OCI-LY1 (cell line): ENCODE measurements at regions not wholly inside any gene's neighbourhood (a gene's known extent, or its start where the extent isn't known, plus 50 kb on each side); places are given as distances from the start of the nearest gene placed in this dataset.

ENCODE experiments used
- H2AFZ ChIP-seq: fragments of 200-600 bp; sonication (generic), shearing (Covaris generic); 2 replicates; pipeline ENCODE4 v1.6.0; 2014; ENCODE audit warnings: antibody characterized with exemption, mild to moderate bottlenecking, low read length
- H3F3A ChIP-seq: fragments of 200-600 bp; sonication (generic), shearing (Covaris generic); 2 replicates; pipeline ENCODE4 v1.6.0; 2014; ENCODE audit warnings: mild to moderate bottlenecking, antibody characterized with exemption, low read length, moderate library complexity; ENCODE audit not compliant: insufficient read depth
- H3K27ac ChIP-seq: fragments of 200-600 bp; sonication (generic); 2 replicates; pipeline ENCODE4 v1.5.1; 2014; ENCODE audit warnings: low read length, mixed run types, mild to moderate bottlenecking, low read depth; ENCODE audit not compliant: poor library complexity, severe bottlenecking
- H3K27me3 ChIP-seq: fragments of 200-600 bp; sonication (generic); 2 replicates; pipeline ENCODE4 v1.6.0; 2014; ENCODE audit warnings: antibody characterized with exemption, mild to moderate bottlenecking, low read length, moderate library complexity; ENCODE audit not compliant: insufficient read depth
- H3K36me3 ChIP-seq: fragments of 200-600 bp; sonication (generic); 2 replicates; pipeline ENCODE4 v1.6.1; 2014; ENCODE audit warnings: mild to moderate bottlenecking, antibody characterized with exemption, low read length, moderate library complexity, mixed read lengths; ENCODE audit not compliant: insufficient read depth
- H3K4me1 ChIP-seq: fragments of 200-600 bp; sonication (generic); 2 replicates; pipeline ENCODE4 v1.5.1; 2014; ENCODE audit warnings: mild to moderate bottlenecking, low read length, moderate library complexity; ENCODE audit not compliant: insufficient read depth, severe bottlenecking
- H3K4me2 ChIP-seq: fragments of 200-600 bp; sonication (generic), shearing (Covaris generic); 2 replicates; pipeline ENCODE4 v1.6.1; 2014; ENCODE audit warnings: low read length
- H3K4me3 ChIP-seq: fragments of 200-600 bp; sonication (generic); 2 replicates; pipeline ENCODE4 v1.5.1; 2014; ENCODE audit warnings: low read length, low read depth, mild to moderate bottlenecking, mixed read lengths; ENCODE audit not compliant: poor library complexity, severe bottlenecking
- H3K79me2 ChIP-seq: fragments of 200-600 bp; shearing (Covaris generic); 2 replicates; pipeline ENCODE4 v1.6.1; 2016; ENCODE audit warnings: mixed run types, low read length, mixed read lengths; ENCODE audit not compliant: insufficient read depth
- H3K9ac ChIP-seq: fragments of 200-600 bp; sonication (generic), shearing (Covaris generic); 2 replicates; pipeline ENCODE4 v1.6.1; 2014; ENCODE audit warnings: mild to moderate bottlenecking, low read length, mixed read lengths
- H3K9me2 ChIP-seq: fragments of 200-600 bp; sonication (generic), shearing (Covaris generic); 2 replicates; pipeline ENCODE4 v1.6.1; 2014; ENCODE audit warnings: low read depth, mild to moderate bottlenecking, low read length, mixed read lengths
- H3K9me3 ChIP-seq: fragments of 200-600 bp; shearing (Covaris generic); 2 replicates; pipeline ENCODE4 v1.6.1; 2014; ENCODE audit warnings: low read length, mixed read lengths
- H4K20me1 ChIP-seq: fragments of 200-600 bp; sonication (generic), shearing (Covaris generic); 2 replicates; pipeline ENCODE4 v1.6.0; 2016; ENCODE audit warnings: mild to moderate bottlenecking, low read length; ENCODE audit not compliant: insufficient read depth
- EZH2 ChIP-seq: fragments of 200-600 bp; sonication (generic), shearing (Covaris generic); IDR thresholded peaks from 2 replicates; pipeline ENCODE4 v1.8.0; 2017; ENCODE audit warnings: borderline replicate concordance, mixed run types, mild to moderate bottlenecking, antibody characterized with exemption, low read length, moderate library complexity, mixed read lengths
- TF ChIP-seq, protein P1 (sequence below): fragments of 200-600 bp; sonication (generic), shearing (Covaris generic); IDR thresholded peaks from 2 replicates; pipeline ENCODE4 v1.5.1; 2017; ENCODE audit warnings: mild to moderate bottlenecking, antibody characterized with exemption, low read length, moderate library complexity, mixed read lengths

DNA sequence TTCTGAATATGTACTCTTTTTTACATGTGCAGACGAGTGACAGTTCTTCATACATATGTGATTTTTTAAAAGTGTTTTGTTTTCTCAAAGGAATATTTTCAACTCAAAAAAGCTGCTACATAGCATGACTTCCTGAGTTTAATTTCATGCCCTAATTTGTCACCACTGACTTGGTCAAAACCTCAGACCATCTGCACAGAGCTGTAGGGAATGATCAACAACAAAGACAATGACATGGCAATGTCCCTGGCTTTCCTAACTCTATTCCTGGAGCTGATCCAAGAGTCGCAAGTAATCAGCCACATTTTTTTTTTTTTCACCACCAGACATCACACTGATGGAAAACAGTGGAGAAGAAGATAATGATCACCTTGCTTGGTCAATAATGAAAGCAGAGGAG, 97.7 kb downstream of the TMA16 start:
- H3K9me3 ChIP-seq, result 0 out of 2 replicates have a peak, but pooled peaks cover 4% of the 10 kb centered on the region
- H3K79me2 ChIP-seq, result no peaks in the 10 kb centered on the region
- H3K4me3 ChIP-seq, result peak overlapping the region; percentile 5
- no peaks in the 10 kb centered on the region for H3K27me3 ChIP-seq
- no peaks in the 10 kb centered on the region for H3K36me3 ChIP-seq
- H2AFZ ChIP-seq, result no peak overlapping the region
- peak overlapping the region; percentile 93 for H3K27ac ChIP-seq
- no peaks in the 10 kb centered on the region for H3F3A ChIP-seq
- H3K9ac ChIP-seq, result peak overlapping the region; percentile 1; the same call in 1 of the 2 replicates
- TF ChIP-seq, protein P1, sequence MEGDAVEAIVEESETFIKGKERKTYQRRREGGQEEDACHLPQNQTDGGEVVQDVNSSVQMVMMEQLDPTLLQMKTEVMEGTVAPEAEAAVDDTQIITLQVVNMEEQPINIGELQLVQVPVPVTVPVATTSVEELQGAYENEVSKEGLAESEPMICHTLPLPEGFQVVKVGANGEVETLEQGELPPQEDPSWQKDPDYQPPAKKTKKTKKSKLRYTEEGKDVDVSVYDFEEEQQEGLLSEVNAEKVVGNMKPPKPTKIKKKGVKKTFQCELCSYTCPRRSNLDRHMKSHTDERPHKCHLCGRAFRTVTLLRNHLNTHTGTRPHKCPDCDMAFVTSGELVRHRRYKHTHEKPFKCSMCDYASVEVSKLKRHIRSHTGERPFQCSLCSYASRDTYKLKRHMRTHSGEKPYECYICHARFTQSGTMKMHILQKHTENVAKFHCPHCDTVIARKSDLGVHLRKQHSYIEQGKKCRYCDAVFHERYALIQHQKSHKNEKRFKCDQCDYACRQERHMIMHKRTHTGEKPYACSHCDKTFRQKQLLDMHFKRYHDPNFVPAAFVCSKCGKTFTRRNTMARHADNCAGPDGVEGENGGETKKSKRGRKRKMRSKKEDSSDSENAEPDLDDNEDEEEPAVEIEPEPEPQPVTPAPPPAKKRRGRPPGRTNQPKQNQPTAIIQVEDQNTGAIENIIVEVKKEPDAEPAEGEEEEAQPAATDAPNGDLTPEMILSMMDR, result no peak
- no peak for TF ChIP-seq EZH2
- H4K20me1 ChIP-seq, result no peaks in the 10 kb centered on the region
- no peaks in the 10 kb centered on the region for H3K9me2 ChIP-seq
- peaks cover 58% of the 10 kb centered on the region for H3K4me1 ChIP-seq
- peak overlapping the region; percentile 38 for H3K4me2 ChIP-seq

DNA sequence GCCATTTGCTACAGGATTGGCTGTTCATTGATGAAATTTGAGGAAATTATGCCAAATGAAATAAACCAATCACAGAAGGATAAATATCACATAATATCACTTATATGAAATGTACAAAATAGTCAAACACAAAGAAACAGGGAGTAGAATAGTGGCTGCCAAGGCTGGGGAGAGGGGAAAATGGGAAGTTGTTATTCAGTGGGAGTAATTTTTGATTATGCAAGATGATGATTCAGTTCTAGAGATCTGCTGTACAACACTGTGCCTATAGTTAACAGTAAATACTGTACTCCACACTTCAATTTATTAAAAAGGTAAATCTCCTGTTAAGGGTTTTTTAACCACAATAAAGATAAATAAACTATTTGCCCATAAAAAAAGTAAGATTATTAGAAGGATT, 101.1 kb downstream of the TMA16 start:
- no peak overlapping the region for H3K9ac ChIP-seq
- no peak overlapping the region for H3K4me3 ChIP-seq
- TF ChIP-seq, protein P1, result no peak
- TF ChIP-seq EZH2, result no peak
- H3K36me3 ChIP-seq, result no peaks in the 10 kb centered on the region
- no peaks in the 10 kb centered on the region for H3K9me2 ChIP-seq
- H3K4me2 ChIP-seq, result no peak overlapping the region
- H3K79me2 ChIP-seq, result no peaks in the 10 kb centered on the region
- H4K20me1 ChIP-seq, result no peaks in the 10 kb centered on the region
- no peaks in the 10 kb centered on the region for H3K9me3 ChIP-seq
- H3K27me3 ChIP-seq, result no peaks in the 10 kb centered on the region
- H3F3A ChIP-seq, result no peaks in the 10 kb centered on the region
- no peak overlapping the region for H2AFZ ChIP-seq
- peaks cover 53% of the 10 kb centered on the region for H3K4me1 ChIP-seq
- H3K27ac ChIP-seq, result no peak overlapping the region

DNA sequence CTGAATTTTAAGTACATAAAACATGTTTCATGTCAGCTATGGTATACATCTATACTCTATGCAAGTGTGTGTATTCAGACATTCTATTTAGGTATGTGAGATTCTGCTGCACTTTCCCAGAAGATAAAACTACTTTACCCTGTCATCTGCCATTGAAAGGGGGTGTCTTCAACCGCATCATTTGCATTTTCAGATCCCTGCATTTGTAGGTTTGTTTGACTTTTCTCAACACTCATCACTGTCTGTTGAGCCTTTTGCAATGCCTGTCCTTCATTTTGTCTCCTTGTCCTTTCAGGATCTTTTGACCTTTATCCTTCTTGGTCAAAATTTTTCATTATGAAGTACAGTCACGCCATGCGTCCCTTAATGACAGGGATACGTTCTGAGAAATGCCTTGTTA, 103.5 kb downstream of the TMA16 start:
- H3K9ac ChIP-seq, result no peak overlapping the region
- no peaks in the 10 kb centered on the region for H3K36me3 ChIP-seq
- no peaks in the 10 kb centered on the region for H3K9me3 ChIP-seq
- H3F3A ChIP-seq, result no peaks in the 10 kb centered on the region
- no peaks in the 10 kb centered on the region for H3K27me3 ChIP-seq
- H3K4me1 ChIP-seq, result peaks cover 53% of the 10 kb centered on the region
- peak overlapping the region; percentile 30; the same call in 1 of the 2 replicates for H3K4me2 ChIP-seq
- H3K79me2 ChIP-seq, result no peaks in the 10 kb centered on the region
- no peaks in the 10 kb centered on the region for H4K20me1 ChIP-seq
- H3K9me2 ChIP-seq, result no peaks in the 10 kb centered on the region
- TF ChIP-seq, protein P1, result no peak
- TF ChIP-seq EZH2, result no peak
- H3K4me3 ChIP-seq, result no peak overlapping the region
- peak overlapping the region; percentile 86 for H3K27ac ChIP-seq
- H2AFZ ChIP-seq, result peak overlapping the region; percentile 1; the same call in 1 of the 2 replicates
